AG08396 (cell line): ENCODE measurements at regions not wholly inside any gene's neighbourhood (a gene's known extent, or its start where the extent isn't known, plus 50 kb on each side); places are given as distances from the start of the nearest gene placed in this dataset.

Experiments used
- DNase-seq: peaks from one replicate; pipeline ENCODE4 v3.0.0; 2012; ENCODE audit warnings: low spot score, mixed read lengths

- no peak for DNase-seq
Measured at GRCh38 chr12:25058012-25058411, 109.1 kb upstream of the BCAT1 start.

GRCh38 chr12:25056486-25057130 is 107.7 kb upstream of the BCAT1 start:
- no peak for DNase-seq

- DNase-seq = no peak
Measured at GRCh38 chr12:25056011-25056410, 107.1 kb upstream of the BCAT1 start.

GRCh38 chr12:25054783-25055144 is 105.9 kb upstream of the BCAT1 start:
- no peak for DNase-seq

- no peak for DNase-seq
Measured at GRCh38 chr12:25054076-25054782, 105.3 kb upstream of the BCAT1 start.

- no peak for DNase-seq
Measured at GRCh38 chr12:25052914-25053211, 104.0 kb upstream of the BCAT1 start.

GRCh38 chr12:25052196-25052913 is 103.5 kb upstream of the BCAT1 start:
- DNase-seq = no peak

- no peak for DNase-seq
Measured at GRCh38 chr12:25051656-25052195, 102.8 kb upstream of the BCAT1 start.

GRCh38 chr12:25051171-25051570 is 102.3 kb upstream of the BCAT1 start:
- no peak for DNase-seq

- no peak for DNase-seq
Measured at GRCh38 chr12:25045869-25046268, 97.0 kb upstream of the BCAT1 start.

GRCh38 chr12:25041006-25041741 is 92.3 kb upstream of the BCAT1 start:
- no peak for DNase-seq

- no peak for DNase-seq
Measured at GRCh38 chr12:25040593-25040992, 91.7 kb upstream of the BCAT1 start.

GRCh38 chr12:25034676-25035075 is 85.8 kb upstream of the BCAT1 start:
- peak; percentile 8 for DNase-seq

GRCh38 chr12:25025951-25026490 is 77.1 kb upstream of the BCAT1 start:
- DNase-seq = no peak

- no peak for DNase-seq
Measured at GRCh38 chr12:25025260-25025659, 76.4 kb upstream of the BCAT1 start.

- DNase-seq = no peak
Measured at GRCh38 chr12:25023808-25024207, 74.9 kb upstream of the BCAT1 start.

- DNase-seq = no peak
Measured at GRCh38 chr12:25020621-25021243, 71.8 kb upstream of the BCAT1 start.

- DNase-seq = no peak
Measured at GRCh38 chr12:25018146-25018545, 69.2 kb upstream of the BCAT1 start.

GRCh38 chr12:25017336-25017735 is 68.4 kb upstream of the BCAT1 start:
- DNase-seq = no peak

GRCh38 chr12:25014961-25015360 is 66.1 kb upstream of the BCAT1 start:
- DNase-seq = no peak

- no peak for DNase-seq
Measured at GRCh38 chr12:25013061-25013460, 64.2 kb upstream of the BCAT1 start.
